ENCODE measurements at regions not wholly inside any gene's neighbourhood (a gene's known extent, or its start where the extent isn't known, plus 50 kb on each side); places are given as distances from the start of the nearest gene placed in this dataset.

GRCh38 chr3:110474397-110474796 is 597.2 kb upstream of the NECTIN3 start:
- Histone ChIP-seq H3K4me3 (ENCODE audit: low read depth, low read length) (no peak overlapping the region), H3K27ac (no peak overlapping the region), H3K27me3 (ENCODE audit: insufficient read depth, low read depth, severe bottlenecking) (no peaks in the 10 kb centered on the region), H3K36me3 (no peaks in the 10 kb centered on the region), H3K9me3 (ENCODE audit: severe bottlenecking) (no peaks in the 10 kb centered on the region)
- no peak for TF ChIP-seq CTCF (IDR thresholded peaks at IDR 0.05; ENCODE audit: low read depth, low read length)
- DNase-seq: no peak

GRCh38 chr3:110478377-110479054 is 593.1 kb upstream of the NECTIN3 start:
- H3K4me3 ChIP-seq (ENCODE audit: low read depth, low read length): no peak overlapping the region
- no peaks in the 10 kb centered on the region for H3K27me3 ChIP-seq (ENCODE audit: insufficient read depth, low read depth, severe bottlenecking)
- no peaks in the 10 kb centered on the region for H3K9me3 ChIP-seq (ENCODE audit: severe bottlenecking)
- no peak overlapping the region for H3K27ac ChIP-seq
- TF ChIP-seq CTCF (IDR thresholded peaks at IDR 0.05; ENCODE audit: low read depth, low read length): no peak
- no peaks in the 10 kb centered on the region for H3K36me3 ChIP-seq
- DNase-seq: no peak

GRCh38 chr3:110479731-110480130 is 591.9 kb upstream of the NECTIN3 start:
- peak; percentile 49 for DNase-seq
- H3K9me3 ChIP-seq (ENCODE audit: severe bottlenecking): peaks cover 3% of the 10 kb centered on the region
- no peak for TF ChIP-seq CTCF (IDR thresholded peaks at IDR 0.05; ENCODE audit: low read depth, low read length)

GRCh38 chr3:110485389-110485788 is 586.2 kb upstream of the NECTIN3 start:
- Histone ChIP-seq H3K27ac (no peak overlapping the region), H3K27me3 (ENCODE audit: insufficient read depth, low read depth, severe bottlenecking) (no peaks in the 10 kb centered on the region), H3K4me3 (ENCODE audit: low read depth, low read length) (no peak overlapping the region), H3K36me3 (no peaks in the 10 kb centered on the region), H3K9me3 (ENCODE audit: severe bottlenecking) (peaks cover 27% of the 10 kb centered on the region)
- TF ChIP-seq CTCF (IDR thresholded peaks at IDR 0.05; ENCODE audit: low read depth, low read length): no peak
- no peak for DNase-seq

More at GRCh38 chr3:110479731-110480130, 591.9 kb upstream of the NECTIN3 start:
- Histone ChIP-seq H3K36me3 (no peaks in the 10 kb centered on the region), H3K27me3 (ENCODE audit: insufficient read depth, low read depth, severe bottlenecking) (no peaks in the 10 kb centered on the region), H3K4me3 (ENCODE audit: low read depth, low read length) (no peak overlapping the region; the same call in 1 of the 2 replicates), H3K27ac (peak overlapping the region; percentile 20; the same call in 1 of the 2 replicates)

GRCh38 chr3:110487840-110488239 is 583.8 kb upstream of the NECTIN3 start:
- TF ChIP-seq CTCF (IDR thresholded peaks at IDR 0.05; ENCODE audit: low read depth, low read length): no peak
- peaks cover 27% of the 10 kb centered on the region for H3K9me3 ChIP-seq (ENCODE audit: severe bottlenecking)
- no peak for DNase-seq
- H3K27ac ChIP-seq: no peak overlapping the region
- no peaks in the 10 kb centered on the region for H3K27me3 ChIP-seq (ENCODE audit: insufficient read depth, low read depth, severe bottlenecking)
- H3K36me3 ChIP-seq: no peaks in the 10 kb centered on the region
- no peak overlapping the region for H3K4me3 ChIP-seq (ENCODE audit: low read depth, low read length)

- no peaks in the 10 kb centered on the region for H3K27me3 ChIP-seq (ENCODE audit: insufficient read depth, low read depth, severe bottlenecking)
- H3K36me3 ChIP-seq: no peaks in the 10 kb centered on the region
- no peak for DNase-seq
- no peak overlapping the region for H3K4me3 ChIP-seq (ENCODE audit: low read depth, low read length)
- H3K27ac ChIP-seq: no peak overlapping the region
- no peak for TF ChIP-seq CTCF (IDR thresholded peaks at IDR 0.05; ENCODE audit: low read depth, low read length)
- H3K9me3 ChIP-seq (ENCODE audit: severe bottlenecking): peaks cover 19% of the 10 kb centered on the region
Measured at GRCh38 chr3:110491413-110491812, 580.2 kb upstream of the NECTIN3 start.

All from WERI-Rb-1 (cell line).